CD4-positive, alpha-beta T cell (primary cell): ENCODE measurements at regions not wholly inside any gene's neighbourhood (a gene's known extent, or its start where the extent isn't known, plus 50 kb on each side); places are given as distances from the start of the nearest gene placed in this dataset.

ENCODE experiments used
- ATAC-seq: fragments of 200-7000 bp; cut with Tn5 transposase; one replicate; pipeline ENCODE4 v1.10.0; 2022; ENCODE audit warnings: mild to moderate bottlenecking; ENCODE audit not compliant: poor library complexity
- CTCF ChIA-PET: fragments of 350-600 bp; sonication (Branson Sonifier 250); formaldehyde crosslinking; loops from one replicate; lab custom pipeline; 2021; ENCODE audit warnings: antibody characterized with exemption, inconsistent platforms; lab: Charles Lee
- POLR2A ChIA-PET: fragments of 350-600 bp; sonication (Branson Sonifier 250); formaldehyde crosslinking; loops from one replicate; lab custom pipeline; 2021; ENCODE audit warnings: antibody characterized with exemption, inconsistent platforms; lab: Charles Lee
- DNase-seq, 14 experiments: peaks; one replicate each; pipeline ENCODE4 v3.0.0-alpha.2; 2013 to 2020; ENCODE audit warnings: mixed read lengths in 2 of 14
- H3K27ac ChIP-seq, 2 donors: one replicate each; pipeline versions ENCODE4 v1.5.1 to v1.7.0; 2013; ENCODE audit warnings: low read length in 2 of 2, low read depth in 1 of 2, mild to moderate bottlenecking in 1 of 2
- H3K27me3 ChIP-seq, 2 experiments: 1 replicate in 1 of 2; 2 replicates in 1 of 2; pipeline versions ENCODE4 v1.6.1 to v1.7.0; 2013; ENCODE audit warnings: low read length in 2 of 2, control low read depth in 1 of 2, mild to moderate bottlenecking in 1 of 2, moderate library complexity in 1 of 2; ENCODE audit not compliant: insufficient read depth in 2 of 2, control insufficient read depth in 1 of 2
- H3K36me3 ChIP-seq: one replicate; pipeline ENCODE4 v1.6.1; 2013; ENCODE audit warnings: low read length, control low read depth; ENCODE audit not compliant: insufficient read depth
- H3K4me1 ChIP-seq: one replicate; pipeline ENCODE4 v1.6.1; 2013; ENCODE audit warnings: low read length, control low read depth; ENCODE audit not compliant: insufficient read depth
- H3K4me3 ChIP-seq: one replicate; pipeline ENCODE4 v1.5.1; 2013; ENCODE audit warnings: mild to moderate bottlenecking, low read length, moderate library complexity
- H3K9me3 ChIP-seq, 2 experiments: 1 replicate in 1 of 2; 2 replicates in 1 of 2; pipeline versions ENCODE4 v1.6.1 to v1.7.0; 2013; ENCODE audit warnings: low read length in 2 of 2, mild to moderate bottlenecking in 2 of 2, control low read depth in 1 of 2, moderate library complexity in 1 of 2; ENCODE audit not compliant: control insufficient read depth in 1 of 2, insufficient read depth in 1 of 2
- H3K27ac Mint-ChIP-seq: one replicate; pipeline ENCODE4 v1.8.0; 2020; ENCODE audit warnings: mixed read lengths
- H3K27me3 Mint-ChIP-seq: one replicate; pipeline ENCODE4 v1.8.0; 2021; ENCODE audit warnings: mixed read lengths
- H3K36me3 Mint-ChIP-seq: one replicate; pipeline ENCODE4 v1.8.0; 2021; ENCODE audit warnings: low read depth, mixed read lengths
- H3K4me1 Mint-ChIP-seq: one replicate; pipeline ENCODE4 v1.8.0; 2021; ENCODE audit warnings: low read depth, mixed read lengths
- H3K4me3 Mint-ChIP-seq: one replicate; pipeline ENCODE4 v1.8.0; 2020; ENCODE audit warnings: mild to moderate bottlenecking, mixed read lengths
- H3K9me3 Mint-ChIP-seq: one replicate; pipeline ENCODE4 v1.8.0; 2020; ENCODE audit warnings: mixed read lengths
- intact Hi-C, 2 experiments: fragments of 100-400 bp; cut with DNase I in 1 of 2; cut with micrococcal nuclease in 1 of 2; formaldehyde crosslinking; loops; one replicate each; pipeline versions ENCODE4 v1.15.1 to v1.9.0; 2023 to 2025; cut with DNase I, micrococcal nuclease
- TF ChIP-seq, protein P1 (sequence below): fragments of 200-600 bp; IDR thresholded peaks from one replicate; pipeline ENCODE4 v1.8.0; 2022; ENCODE audit warnings: antibody characterized with exemption, mild to moderate bottlenecking

DNA sequence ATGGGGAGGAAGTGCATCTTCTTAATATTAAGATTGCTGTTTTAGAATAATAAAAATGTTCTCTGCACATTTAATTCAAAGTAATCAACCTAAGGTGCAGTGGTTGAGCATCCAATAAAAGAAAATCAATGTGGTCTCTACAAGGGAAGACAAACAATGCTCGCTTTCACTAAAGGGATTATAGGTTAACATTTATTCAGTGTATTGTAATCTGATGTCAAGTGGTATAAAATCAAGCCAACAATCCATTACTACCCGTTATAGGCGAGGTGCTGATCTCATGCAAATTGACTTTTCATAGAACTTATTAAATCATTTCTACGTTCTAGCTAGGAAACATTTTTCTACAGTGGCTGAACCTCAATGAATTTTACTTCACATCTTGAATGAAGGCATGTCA, 773.9 kb downstream of the NR2F1-AS1 start:
- H3K27ac Mint-ChIP-seq: no peak overlapping the region
- POLR2A ChIA-PET: no interaction called here

DNA sequence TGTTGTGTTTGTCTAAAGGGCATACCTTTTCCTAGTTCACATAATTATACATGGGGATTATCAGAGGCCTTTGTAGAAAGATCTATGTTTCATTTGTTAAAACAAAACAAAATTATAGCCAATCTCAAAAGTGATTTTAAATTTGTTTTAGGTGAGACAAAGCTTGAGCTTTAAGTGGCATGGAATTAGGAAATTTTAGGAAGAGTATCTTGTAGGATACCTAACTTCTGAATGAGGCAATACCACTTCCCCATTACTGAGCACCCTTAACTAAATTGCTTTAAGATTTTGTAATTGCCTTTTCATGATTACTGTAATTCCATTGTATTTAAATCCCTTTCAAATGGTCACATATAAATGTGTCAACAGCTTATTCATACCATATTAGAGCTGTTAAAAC, 775.6 kb downstream of the NR2F1-AS1 start:
- TF ChIP-seq, protein P1, sequence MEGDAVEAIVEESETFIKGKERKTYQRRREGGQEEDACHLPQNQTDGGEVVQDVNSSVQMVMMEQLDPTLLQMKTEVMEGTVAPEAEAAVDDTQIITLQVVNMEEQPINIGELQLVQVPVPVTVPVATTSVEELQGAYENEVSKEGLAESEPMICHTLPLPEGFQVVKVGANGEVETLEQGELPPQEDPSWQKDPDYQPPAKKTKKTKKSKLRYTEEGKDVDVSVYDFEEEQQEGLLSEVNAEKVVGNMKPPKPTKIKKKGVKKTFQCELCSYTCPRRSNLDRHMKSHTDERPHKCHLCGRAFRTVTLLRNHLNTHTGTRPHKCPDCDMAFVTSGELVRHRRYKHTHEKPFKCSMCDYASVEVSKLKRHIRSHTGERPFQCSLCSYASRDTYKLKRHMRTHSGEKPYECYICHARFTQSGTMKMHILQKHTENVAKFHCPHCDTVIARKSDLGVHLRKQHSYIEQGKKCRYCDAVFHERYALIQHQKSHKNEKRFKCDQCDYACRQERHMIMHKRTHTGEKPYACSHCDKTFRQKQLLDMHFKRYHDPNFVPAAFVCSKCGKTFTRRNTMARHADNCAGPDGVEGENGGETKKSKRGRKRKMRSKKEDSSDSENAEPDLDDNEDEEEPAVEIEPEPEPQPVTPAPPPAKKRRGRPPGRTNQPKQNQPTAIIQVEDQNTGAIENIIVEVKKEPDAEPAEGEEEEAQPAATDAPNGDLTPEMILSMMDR: no peak
- DNase-seq: no peak
- H3K27ac Mint-ChIP-seq: no peak overlapping the region
- CTCF ChIA-PET: no interaction called here
- Histone ChIP-seq H3K36me3 (no peaks in the 10 kb centered on the region), H3K4me3 (no peak overlapping the region), H3K27me3 (no peaks in the 10 kb centered on the region), H3K27ac (no peak overlapping the region), H3K9me3 (no peaks in the 10 kb centered on the region), H3K4me1 (no peaks in the 10 kb centered on the region)
- H3K36me3 Mint-ChIP-seq: no peaks in the 10 kb centered on the region
- H3K4me1 Mint-ChIP-seq: no peaks in the 10 kb centered on the region
- POLR2A ChIA-PET: no interaction called here
- no peak for ATAC-seq
- intact Hi-C loops: no loop called here
- no peak overlapping the region for H3K4me3 Mint-ChIP-seq
- H3K9me3 Mint-ChIP-seq: no peaks in the 10 kb centered on the region
- no peaks in the 10 kb centered on the region for H3K27me3 Mint-ChIP-seq

More for the DNA sequence above, 773.9 kb downstream of the NR2F1-AS1 start:
- no peaks in the 10 kb centered on the region for H3K4me1 Mint-ChIP-seq
- H3K27me3 ChIP-seq: no peaks in the 10 kb centered on the region
- DNase-seq (no peak), ATAC-seq (no peak)
- no peaks in the 10 kb centered on the region for H3K9me3 ChIP-seq
- no peaks in the 10 kb centered on the region for H3K27me3 Mint-ChIP-seq
- no peaks in the 10 kb centered on the region for H3K9me3 Mint-ChIP-seq
- TF ChIP-seq, protein P1: no peak
- H3K4me1 ChIP-seq: no peaks in the 10 kb centered on the region
- no peaks in the 10 kb centered on the region for H3K36me3 Mint-ChIP-seq
- no peak overlapping the region for H3K4me3 ChIP-seq
- H3K27ac ChIP-seq: no peak overlapping the region
- CTCF ChIA-PET: no interaction called here
- no peak overlapping the region for H3K4me3 Mint-ChIP-seq
- intact Hi-C loops: no loop called here
- H3K36me3 ChIP-seq: no peaks in the 10 kb centered on the region

DNA sequence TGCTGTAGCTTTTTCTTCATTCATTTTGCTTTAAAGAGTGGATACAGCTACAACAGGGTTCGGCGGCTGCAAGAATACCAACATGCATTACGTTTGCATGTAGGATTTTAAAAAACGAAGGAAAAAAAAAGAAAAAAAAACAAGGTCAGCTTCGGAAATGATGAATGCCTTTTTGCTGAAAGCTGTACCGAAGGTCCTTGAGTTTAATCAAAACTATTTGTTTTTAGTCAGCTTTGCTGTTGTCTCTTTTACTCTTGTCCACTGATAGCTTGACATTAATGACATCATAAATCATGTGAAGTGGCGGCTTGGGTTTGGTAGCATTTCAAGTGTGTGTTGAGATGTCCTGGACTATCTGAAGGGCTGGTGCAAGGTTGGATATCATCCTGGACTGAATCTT, 779.1 kb downstream of the NR2F1-AS1 start:
- peaks cover 2% of the 10 kb centered on the region for H3K9me3 Mint-ChIP-seq
- no peaks in the 10 kb centered on the region for H3K4me1 ChIP-seq
- no peaks in the 10 kb centered on the region for H3K27me3 ChIP-seq
- H3K4me3 ChIP-seq: no peak overlapping the region
- H3K36me3 ChIP-seq: no peaks in the 10 kb centered on the region
- ATAC-seq (no peak), DNase-seq (no peak)
- no peaks in the 10 kb centered on the region for H3K36me3 Mint-ChIP-seq
- no peaks in the 10 kb centered on the region for H3K27me3 Mint-ChIP-seq
- ChIA-PET CTCF (no interaction called here), POLR2A (no interaction called here)
- intact Hi-C loops: no loop called here
- no peak overlapping the region for H3K27ac ChIP-seq
- no peak overlapping the region for H3K27ac Mint-ChIP-seq
- H3K4me3 Mint-ChIP-seq: no peak overlapping the region
- no peaks in the 10 kb centered on the region for H3K9me3 ChIP-seq
- TF ChIP-seq, protein P1: no peak
- H3K4me1 Mint-ChIP-seq: no peaks in the 10 kb centered on the region
